ENCODE measurements at regions not wholly inside any gene's neighbourhood (a gene's known extent, or its start where the extent isn't known, plus 50 kb on each side); places are given as distances from the start of the nearest gene placed in this dataset.

- intact Hi-C loops (cut with DNase I): no loop called here
Measured at GRCh38 chr3:168476360-168476980, 380.7 kb upstream of the GOLIM4 start.

GRCh38 chr3:168475704-168476103 lies 380.0 kb upstream of the GOLIM4 start:
- no peak overlapping the region for H3K27ac ChIP-seq
- no peaks in the 10 kb centered on the region for H3K9me3 ChIP-seq
- no peak for DNase-seq (ENCODE audit: low spot score in 2 of 2)
- H3K4me3 ChIP-seq: no peak overlapping the region
- no peaks in the 10 kb centered on the region for H3K4me1 ChIP-seq
- H3K36me3 ChIP-seq: no peaks in the 10 kb centered on the region
- intact Hi-C loops (cut with DNase I): no loop called here
- no peak for TF ChIP-seq CTCF (IDR thresholded peaks at IDR 0.05)
- H3K27me3 ChIP-seq: no peaks in the 10 kb centered on the region

More at GRCh38 chr3:168476360-168476980, 380.7 kb upstream of the GOLIM4 start:
- no peaks in the 10 kb centered on the region for H3K27me3 ChIP-seq
- H3K4me1 ChIP-seq: no peaks in the 10 kb centered on the region
- no peak overlapping the region for H3K4me3 ChIP-seq
- H3K9me3 ChIP-seq: no peaks in the 10 kb centered on the region
- TF ChIP-seq CTCF (IDR thresholded peaks at IDR 0.05): no peak
- no peak for DNase-seq (ENCODE audit: low spot score in 2 of 2)
- H3K27ac ChIP-seq: no peak overlapping the region
- H3K36me3 ChIP-seq: no peaks in the 10 kb centered on the region

DNA sequence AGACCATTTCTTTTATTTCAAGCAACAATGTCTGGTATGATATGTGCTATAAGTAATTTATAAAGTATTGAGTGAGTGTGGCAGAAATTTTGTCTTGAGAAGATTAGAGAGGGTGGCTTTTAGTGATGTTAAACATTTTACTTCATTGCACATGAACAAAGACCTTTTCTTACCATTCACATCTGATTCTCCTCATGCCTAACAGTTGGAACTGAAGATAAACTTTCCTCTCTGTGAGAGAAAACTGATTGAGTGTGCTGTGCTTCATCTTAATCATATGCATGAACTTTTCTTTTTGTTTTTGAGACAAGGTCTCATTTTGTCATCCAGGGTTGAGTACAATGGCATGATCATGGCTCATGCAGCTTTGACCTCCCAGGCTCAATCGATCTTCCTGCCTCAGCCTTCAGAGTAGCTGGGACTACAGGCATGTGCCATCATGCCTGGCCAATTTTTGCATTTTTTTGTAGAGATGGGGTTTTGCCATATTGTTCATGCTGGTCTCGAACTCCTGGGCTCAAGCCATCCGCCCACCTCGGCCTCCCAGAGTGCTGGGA lies 377.7 kb upstream of the GOLIM4 start:
- Histone ChIP-seq H3K27ac (no peak overlapping the region), H3K27me3 (no peaks in the 10 kb centered on the region), H3K4me1 (no peaks in the 10 kb centered on the region), H3K36me3 (no peaks in the 10 kb centered on the region), H3K4me3 (no peak overlapping the region), H3K9me3 (no peaks in the 10 kb centered on the region)
- no peak for TF ChIP-seq CTCF (IDR thresholded peaks at IDR 0.05)
- no peak for DNase-seq (ENCODE audit: low spot score in 2 of 2)
- intact Hi-C loops (cut with DNase I): no loop called here

GRCh38 chr3:168472783-168473182 lies 377.1 kb upstream of the GOLIM4 start:
- intact Hi-C loops (cut with DNase I): no loop called here
- no peaks in the 10 kb centered on the region for H3K4me1 ChIP-seq

GRCh38 chr3:168470380-168470779 lies 374.7 kb upstream of the GOLIM4 start:
- H3K27ac ChIP-seq: no peak overlapping the region
- DNase-seq (ENCODE audit: low spot score in 2 of 2): no peak
- H3K36me3 ChIP-seq: no peaks in the 10 kb centered on the region
- intact Hi-C loops (cut with DNase I): no loop called here
- H3K4me1 ChIP-seq: no peaks in the 10 kb centered on the region
- H3K27me3 ChIP-seq: no peaks in the 10 kb centered on the region
- H3K9me3 ChIP-seq: no peaks in the 10 kb centered on the region
- no peak overlapping the region for H3K4me3 ChIP-seq
- TF ChIP-seq CTCF (IDR thresholded peaks at IDR 0.05): no peak

More at GRCh38 chr3:168472783-168473182, 377.1 kb upstream of the GOLIM4 start:
- H3K9me3 ChIP-seq: no peaks in the 10 kb centered on the region
- H3K4me3 ChIP-seq: no peak overlapping the region
- no peaks in the 10 kb centered on the region for H3K36me3 ChIP-seq
- no peak for TF ChIP-seq CTCF (IDR thresholded peaks at IDR 0.05)
- H3K27me3 ChIP-seq: no peaks in the 10 kb centered on the region
- no peak overlapping the region for H3K27ac ChIP-seq
- DNase-seq (ENCODE audit: low spot score in 2 of 2): no peak
